ENCODE measurements at regions not wholly inside any gene's neighbourhood (a gene's known extent, or its start where the extent isn't known, plus 50 kb on each side); places are given as distances from the start of the nearest gene placed in this dataset.

- H3K36me3 ChIP-seq: no peaks in the 10 kb centered on the region
- no peaks in the 10 kb centered on the region for H3K9me3 ChIP-seq (ENCODE audit: low read depth)
- H3K4me1 ChIP-seq (ENCODE audit: low read depth): no peaks in the 10 kb centered on the region
- no peak overlapping the region for H3K4me3 ChIP-seq
- no peak for DNase-seq (ENCODE audit: low read depth in 1 of 2, low spot score in 1 of 2)
- H3K27ac ChIP-seq: no peak overlapping the region
- TF ChIP-seq CTCF (IDR thresholded peaks at IDR 0.05; ENCODE audit: low read depth, low read length): no peak
- peaks cover 14% of the 10 kb centered on the region for H3K27me3 ChIP-seq
Observed at GRCh38 chr7:1364068-1364905, 95.0 kb downstream of the MICALL2 start.

GRCh38 chr7:1364906-1365570, 94.2 kb downstream of the MICALL2 start:
- peaks cover 21% of the 10 kb centered on the region for H3K27me3 ChIP-seq
- H3K4me1 ChIP-seq (ENCODE audit: low read depth): no peaks in the 10 kb centered on the region
- TF ChIP-seq CTCF (IDR thresholded peaks at IDR 0.05; ENCODE audit: low read depth, low read length): no peak
- H3K27ac ChIP-seq: no peak overlapping the region
- no peaks in the 10 kb centered on the region for H3K36me3 ChIP-seq
- H3K4me3 ChIP-seq: no peak overlapping the region
- no peak for DNase-seq (ENCODE audit: low read depth in 1 of 2, low spot score in 1 of 2)
- H3K9me3 ChIP-seq (ENCODE audit: low read depth): no peaks in the 10 kb centered on the region

GRCh38 chr7:1365846-1366245, 93.4 kb downstream of the MICALL2 start:
- H3K27me3 ChIP-seq: peaks cover 30% of the 10 kb centered on the region
- no peaks in the 10 kb centered on the region for H3K36me3 ChIP-seq
- no peak overlapping the region for H3K27ac ChIP-seq
- no peaks in the 10 kb centered on the region for H3K9me3 ChIP-seq (ENCODE audit: low read depth)
- DNase-seq (ENCODE audit: low read depth in 1 of 2, low spot score in 1 of 2): no peak
- H3K4me3 ChIP-seq: no peak overlapping the region
- H3K4me1 ChIP-seq (ENCODE audit: low read depth): no peaks in the 10 kb centered on the region
- no peak for TF ChIP-seq CTCF (IDR thresholded peaks at IDR 0.05; ENCODE audit: low read depth, low read length)

GRCh38 chr7:1366801-1367405, 92.4 kb downstream of the MICALL2 start:
- peaks cover 31% of the 10 kb centered on the region for H3K27me3 ChIP-seq

More at GRCh38 chr7:1366801-1367405, 92.4 kb downstream of the MICALL2 start:
- H3K4me1 ChIP-seq (ENCODE audit: low read depth): no peaks in the 10 kb centered on the region
- DNase-seq (ENCODE audit: low read depth in 1 of 2, low spot score in 1 of 2): no peak
- H3K9me3 ChIP-seq (ENCODE audit: low read depth): no peaks in the 10 kb centered on the region
- no peak overlapping the region for H3K27ac ChIP-seq
- TF ChIP-seq CTCF (IDR thresholded peaks at IDR 0.05; ENCODE audit: low read depth, low read length): no peak
- no peak overlapping the region for H3K4me3 ChIP-seq
- H3K36me3 ChIP-seq: no peaks in the 10 kb centered on the region

Measured in cardiac muscle cell (in vitro differentiated cells and primary cell).